ENCODE measurements at regions not wholly inside any gene's neighbourhood (a gene's known extent, or its start where the extent isn't known, plus 50 kb on each side); places are given as distances from the start of the nearest gene placed in this dataset.

DNA sequence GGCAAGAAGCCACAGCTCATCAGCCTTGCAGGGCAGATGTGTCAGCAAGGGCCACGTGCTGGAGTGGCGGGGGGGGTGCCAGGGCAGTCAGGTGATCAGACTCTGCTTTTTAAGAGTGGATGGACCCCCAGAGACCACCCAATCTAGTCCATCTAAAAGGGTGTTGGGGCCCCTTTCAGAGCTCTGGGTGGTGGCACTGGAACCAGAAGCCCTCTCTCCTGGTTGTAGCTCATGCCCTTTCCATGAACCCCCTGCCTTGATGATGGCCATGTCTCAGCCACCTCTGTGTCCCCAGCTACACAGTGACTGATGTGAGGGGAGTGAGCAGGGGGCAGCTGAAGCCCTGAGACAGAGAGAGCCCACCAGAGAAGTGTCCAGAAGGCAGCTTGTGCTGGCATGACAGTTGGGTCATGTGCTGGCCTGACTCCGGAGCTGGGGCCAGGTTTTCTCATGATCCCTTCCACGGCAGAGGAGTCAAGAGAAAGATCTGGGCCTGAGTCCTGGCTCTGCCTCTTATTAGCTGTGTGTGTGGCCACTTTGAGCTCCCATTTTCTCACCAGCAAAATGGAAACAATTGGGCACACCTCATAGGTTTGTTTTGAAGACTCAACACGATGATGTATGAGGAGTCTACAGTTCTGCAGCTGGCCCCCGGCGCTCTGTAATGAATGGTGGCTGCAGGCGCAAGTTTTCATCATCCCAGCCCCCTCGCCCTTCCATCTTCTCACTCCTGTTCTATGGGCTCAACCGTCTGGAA is 195.7 kb downstream of the ZFP36L2 start:
- TF ChIP-seq, protein P1, sequence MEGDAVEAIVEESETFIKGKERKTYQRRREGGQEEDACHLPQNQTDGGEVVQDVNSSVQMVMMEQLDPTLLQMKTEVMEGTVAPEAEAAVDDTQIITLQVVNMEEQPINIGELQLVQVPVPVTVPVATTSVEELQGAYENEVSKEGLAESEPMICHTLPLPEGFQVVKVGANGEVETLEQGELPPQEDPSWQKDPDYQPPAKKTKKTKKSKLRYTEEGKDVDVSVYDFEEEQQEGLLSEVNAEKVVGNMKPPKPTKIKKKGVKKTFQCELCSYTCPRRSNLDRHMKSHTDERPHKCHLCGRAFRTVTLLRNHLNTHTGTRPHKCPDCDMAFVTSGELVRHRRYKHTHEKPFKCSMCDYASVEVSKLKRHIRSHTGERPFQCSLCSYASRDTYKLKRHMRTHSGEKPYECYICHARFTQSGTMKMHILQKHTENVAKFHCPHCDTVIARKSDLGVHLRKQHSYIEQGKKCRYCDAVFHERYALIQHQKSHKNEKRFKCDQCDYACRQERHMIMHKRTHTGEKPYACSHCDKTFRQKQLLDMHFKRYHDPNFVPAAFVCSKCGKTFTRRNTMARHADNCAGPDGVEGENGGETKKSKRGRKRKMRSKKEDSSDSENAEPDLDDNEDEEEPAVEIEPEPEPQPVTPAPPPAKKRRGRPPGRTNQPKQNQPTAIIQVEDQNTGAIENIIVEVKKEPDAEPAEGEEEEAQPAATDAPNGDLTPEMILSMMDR (IDR thresholded peaks at IDR 0.05), result no peak

DNA sequence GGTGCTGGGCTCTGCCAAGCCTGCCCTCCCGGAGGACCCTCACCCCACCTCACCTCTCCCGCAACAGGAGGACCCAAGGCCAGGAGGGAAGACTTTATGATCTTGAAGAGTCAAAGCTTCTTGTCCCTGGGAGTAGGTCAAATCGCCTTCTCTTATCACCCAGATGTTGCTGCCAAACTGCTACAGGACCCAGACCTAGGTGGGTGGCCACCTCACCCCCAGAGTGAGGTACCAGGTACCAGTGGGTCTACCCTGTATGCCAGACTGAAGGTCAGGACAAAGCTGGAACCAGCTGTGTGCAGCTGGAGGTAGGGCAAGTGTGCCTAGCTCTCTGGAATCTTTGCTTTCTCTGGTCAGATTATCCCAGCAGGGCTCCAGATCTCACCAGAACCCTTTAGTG is 197.2 kb downstream of the ZFP36L2 start:
- TF ChIP-seq, protein P1 (IDR thresholded peaks at IDR 0.05), result no peak

DNA sequence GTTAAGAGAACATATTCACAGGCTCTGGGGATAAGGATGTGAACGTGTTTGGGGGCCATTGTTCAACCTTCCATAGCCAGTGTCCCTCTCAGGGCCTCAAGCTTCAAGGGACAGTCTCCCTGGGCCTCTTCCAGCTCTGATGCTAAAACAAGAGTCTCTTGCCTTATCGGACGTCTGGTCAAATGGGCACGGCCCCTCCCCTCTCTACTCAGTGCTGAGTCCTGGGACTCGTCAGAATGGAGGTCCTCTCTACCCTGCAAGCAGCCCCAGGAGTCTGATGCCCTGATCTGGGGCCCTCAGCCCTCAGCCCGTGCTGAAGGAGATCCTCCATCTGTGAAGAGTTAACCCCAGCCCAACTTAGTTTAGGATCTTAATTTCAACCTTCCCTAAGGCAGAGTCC is 198.2 kb downstream of the ZFP36L2 start:
- TF ChIP-seq, protein P1 (IDR thresholded peaks at IDR 0.05), result no peak

DNA sequence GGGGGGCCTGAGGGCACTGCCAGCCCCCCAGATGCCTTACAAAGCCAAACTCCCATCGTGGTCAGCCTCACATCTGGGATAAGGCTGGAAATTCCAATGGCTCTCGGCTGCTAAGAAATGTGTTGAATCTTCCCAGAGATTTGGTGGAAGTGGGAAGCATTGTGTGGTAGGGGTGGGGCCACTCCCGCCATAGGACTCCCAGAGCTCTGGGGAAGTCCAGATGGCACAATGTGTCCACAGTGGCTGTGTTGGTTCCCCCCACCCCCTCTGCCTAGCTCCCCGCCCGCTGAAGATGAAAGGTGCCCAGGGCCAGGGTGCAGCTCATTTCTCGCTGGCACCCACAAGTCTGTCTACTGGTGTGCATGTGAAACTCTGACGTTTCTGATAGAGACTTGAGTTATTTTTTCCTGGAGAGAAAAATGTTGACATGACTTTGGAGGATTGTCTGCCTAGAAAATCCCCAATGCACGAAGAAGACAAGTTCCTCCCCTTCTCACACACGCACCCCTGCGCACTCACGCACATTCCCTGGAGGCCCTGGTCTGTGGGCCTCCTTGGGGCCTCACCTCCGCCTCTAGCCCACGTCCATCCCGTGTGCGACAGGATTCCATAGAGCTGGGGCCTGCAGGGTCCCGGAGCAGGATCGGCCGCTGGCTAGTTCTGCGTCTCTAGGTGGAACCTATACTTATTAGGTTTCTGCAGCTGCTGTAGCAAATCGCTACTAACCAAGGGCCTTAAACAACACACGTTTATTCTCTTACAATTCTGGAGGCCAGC is 199.1 kb downstream of the ZFP36L2 start:
- TF ChIP-seq, protein P1 (IDR thresholded peaks at IDR 0.05), result no peak

DNA sequence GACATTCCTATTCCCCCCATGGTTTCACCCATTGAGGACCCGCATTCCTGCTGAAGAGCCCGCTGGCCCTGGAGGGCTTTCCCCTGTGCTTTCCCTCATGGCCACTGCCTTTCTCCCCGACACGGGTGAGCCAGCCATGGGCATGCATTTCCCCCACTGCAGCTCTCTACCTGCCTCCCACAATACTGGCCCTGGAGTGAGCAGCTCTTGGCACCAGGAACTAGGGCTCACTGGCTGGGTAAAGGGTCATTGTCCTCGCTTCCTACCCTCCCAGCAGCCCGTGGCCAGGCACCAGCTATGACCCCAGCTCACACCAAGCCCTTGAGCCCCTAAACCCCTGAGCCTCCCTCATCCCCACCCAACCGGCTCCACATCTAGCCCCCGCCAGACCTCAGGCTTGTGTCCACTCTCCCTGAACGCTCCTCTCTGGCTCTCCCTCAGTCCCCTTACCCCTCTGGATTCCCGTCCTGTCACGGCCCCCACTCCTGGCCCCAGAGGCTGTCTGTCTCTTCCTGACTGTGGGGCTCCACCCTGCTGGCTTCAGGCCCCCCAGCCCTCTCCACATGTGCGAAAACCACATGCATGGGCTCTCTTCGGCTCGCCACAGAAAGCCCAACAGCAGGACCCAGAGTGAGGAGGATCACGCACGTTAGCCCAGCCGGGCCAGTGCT is 199.8 kb downstream of the ZFP36L2 start:
- TF ChIP-seq, protein P1 (IDR thresholded peaks at IDR 0.05), result no peak

DNA sequence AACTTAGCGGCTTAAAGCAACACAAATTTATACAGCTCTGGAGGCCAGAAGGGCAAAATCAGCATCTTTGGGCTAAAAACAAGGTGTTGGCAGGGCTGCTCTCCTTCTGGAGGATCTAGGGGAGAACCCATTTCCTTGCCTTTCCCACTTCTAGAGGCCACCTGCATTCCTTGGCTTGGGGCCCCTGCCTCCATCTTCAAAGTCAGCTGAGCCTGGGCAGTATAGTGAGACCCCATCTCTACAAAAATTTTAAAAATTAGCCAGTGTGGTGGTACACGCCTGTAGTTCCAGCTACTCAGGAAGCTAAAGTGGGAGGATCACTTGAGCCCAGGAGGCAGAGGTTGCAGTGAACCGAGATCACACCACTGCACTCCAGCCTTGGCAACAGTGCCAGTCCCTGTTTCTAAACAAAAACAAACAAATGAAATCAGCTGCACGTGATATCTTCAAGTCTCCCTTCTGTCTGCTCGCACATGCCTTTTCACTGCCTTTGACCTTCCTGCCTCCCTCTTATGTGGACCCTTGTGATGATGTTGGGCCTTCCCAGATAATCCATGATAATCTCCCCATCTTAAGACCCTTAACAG is 200.6 kb downstream of the ZFP36L2 start:
- TF ChIP-seq, protein P1 (IDR thresholded peaks at IDR 0.05), result no peak

DNA sequence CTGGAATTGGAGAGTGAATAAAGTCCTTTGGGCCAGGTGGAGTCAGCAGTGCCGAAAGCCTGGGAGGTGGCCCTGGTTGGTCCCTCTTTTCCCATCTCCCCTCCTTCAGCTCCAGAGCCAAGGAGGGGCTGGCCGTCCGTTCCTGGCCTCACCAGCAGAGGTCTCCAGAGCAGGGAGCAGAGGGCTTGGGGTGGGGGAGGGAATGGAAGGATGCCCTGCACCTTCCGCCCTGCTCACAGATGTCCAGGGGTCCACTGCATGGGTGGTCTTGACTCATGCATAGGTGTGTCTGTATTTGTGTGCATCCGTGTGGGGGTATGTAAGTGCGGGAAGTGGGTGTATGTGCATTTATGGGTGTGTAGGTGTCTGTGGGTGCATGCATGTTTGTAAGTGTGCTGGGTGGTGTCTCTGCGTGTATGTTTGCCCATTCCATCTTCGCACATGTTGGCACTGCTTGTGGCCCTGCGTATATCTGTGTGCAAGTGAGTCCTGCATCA is 201.8 kb downstream of the ZFP36L2 start:
- TF ChIP-seq, protein P1 (IDR thresholded peaks at IDR 0.05), result peak; percentile 61

Data from LNCAP (cell line).